NT2/D1 (cell line): ENCODE measurements at regions not wholly inside any gene's neighbourhood (a gene's known extent, or its start where the extent isn't known, plus 50 kb on each side); places are given as distances from the start of the nearest gene placed in this dataset.

Experiments
- YY1 ChIP-seq: IDR thresholded peaks from 2 replicates; pipeline ENCODE4 v1.6.1; 2011; ENCODE audit not compliant: insufficient read length, insufficient read depth
- ZNF274 ChIP-seq: IDR thresholded peaks from 2 replicates; pipeline ENCODE4 v1.6.1; 2011; ENCODE audit warnings: mild to moderate bottlenecking, low read depth, low read length

DNA sequence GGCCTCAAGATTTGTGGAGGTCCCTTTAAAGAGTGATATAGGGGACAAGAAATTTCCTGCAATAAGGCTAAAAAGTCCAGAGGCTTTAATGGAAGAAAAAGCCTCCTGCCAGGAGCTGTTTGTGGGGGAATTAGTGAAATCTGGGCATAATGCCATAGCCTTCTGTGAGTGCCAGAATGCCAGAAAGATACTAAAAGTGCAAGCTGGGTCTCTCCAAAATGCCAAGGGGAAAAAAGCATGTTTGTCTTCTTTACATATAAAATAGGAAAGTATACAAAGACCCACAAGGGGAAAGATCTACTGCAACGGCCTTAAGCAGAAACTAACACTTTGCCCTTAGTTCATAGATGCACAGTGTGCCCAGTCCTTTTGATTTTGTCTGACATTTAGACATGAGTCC, 647.7 kb upstream of the ZNF804A start:
- no peak for TF ChIP-seq ZNF274
- no peak for TF ChIP-seq YY1
